Parathyroid adenoma (tissue), 2 donors: ENCODE measurements at regions not wholly inside any gene's neighbourhood (a gene's known extent, or its start where the extent isn't known, plus 50 kb on each side); places are given as distances from the start of the nearest gene placed in this dataset.

ENCODE experiments used
- H2AFZ ChIP-seq: fragments of 300-600 bp; sonication (generic); one replicate; pipeline ENCODE4 v1.7.0; 2017; ENCODE audit warnings: antibody characterized with exemption, mild to moderate bottlenecking
- H3K27ac ChIP-seq: fragments of 300-600 bp; sonication (generic); one replicate; pipeline ENCODE4 v1.7.0; 2017
- H3K27me3 ChIP-seq: fragments of 300-600 bp; sonication (generic); one replicate; pipeline ENCODE4 v1.7.0; 2017; ENCODE audit warnings: low read length; ENCODE audit not compliant: control insufficient read depth, insufficient read depth
- H3K36me3 ChIP-seq: fragments of 300-600 bp; sonication (generic); one replicate; pipeline ENCODE4 v1.7.0; 2017; ENCODE audit warnings: low read length; ENCODE audit not compliant: control insufficient read depth, insufficient read depth
- H3K4me1 ChIP-seq: fragments of 300-600 bp; sonication (generic); one replicate; pipeline ENCODE4 v1.7.0; 2017; ENCODE audit warnings: control low read depth
- H3K4me2 ChIP-seq: fragments of 300-600 bp; sonication (generic); one replicate; pipeline ENCODE4 v1.7.0; 2017; ENCODE audit warnings: low read length
- H3K4me3 ChIP-seq: fragments of 300-600 bp; sonication (generic); one replicate; pipeline ENCODE4 v1.7.0; 2017; ENCODE audit warnings: low read depth, low read length
- H3K79me2 ChIP-seq: fragments of 300-600 bp; sonication (generic); one replicate; pipeline ENCODE4 v1.7.0; 2017; ENCODE audit warnings: control low read depth
- H3K9ac ChIP-seq: fragments of 300-600 bp; sonication (generic); one replicate; pipeline ENCODE4 v1.7.0; 2017; ENCODE audit warnings: mild to moderate bottlenecking
- H3K9me3 ChIP-seq: fragments of 300-600 bp; sonication (generic); one replicate; pipeline ENCODE4 v1.7.0; 2017; ENCODE audit warnings: low read length; ENCODE audit not compliant: control insufficient read depth
- TF ChIP-seq, protein P1 (sequence below): fragments of 300-600 bp; sonication (generic); IDR thresholded peaks from one replicate; pipeline ENCODE4 v1.7.0; 2017; ENCODE audit warnings: antibody characterized with exemption, mild to moderate bottlenecking
- donor health status: primary hyperparathyroidism.

DNA sequence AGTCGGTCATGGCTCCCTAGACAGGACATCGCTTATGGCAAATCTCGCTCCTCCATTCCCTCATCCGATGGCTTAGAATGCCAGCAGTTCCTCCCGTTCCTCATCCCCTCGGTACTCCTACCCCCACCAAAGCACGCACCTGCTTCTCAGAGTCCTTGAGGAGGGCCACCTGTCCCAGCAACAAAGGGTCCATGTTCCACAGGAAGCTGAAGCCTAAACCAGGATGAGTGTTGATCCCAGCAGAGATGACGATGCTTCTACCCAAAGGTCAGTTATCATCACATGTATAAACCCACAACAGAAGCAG, 111.2 kb downstream of the THBS2 start:
- H3K4me2 ChIP-seq = no peak overlapping the region
- H3K79me2 ChIP-seq = no peaks in the 10 kb centered on the region
- no peaks in the 10 kb centered on the region for H3K4me1 ChIP-seq
- no peaks in the 10 kb centered on the region for H3K9me3 ChIP-seq
- H3K27ac ChIP-seq = no peak overlapping the region
- H3K27me3 ChIP-seq = no peaks in the 10 kb centered on the region
- H2AFZ ChIP-seq = no peak overlapping the region
- H3K4me3 ChIP-seq = no peak overlapping the region
- no peak overlapping the region for H3K9ac ChIP-seq
- no peaks in the 10 kb centered on the region for H3K36me3 ChIP-seq
- TF ChIP-seq, protein P1, sequence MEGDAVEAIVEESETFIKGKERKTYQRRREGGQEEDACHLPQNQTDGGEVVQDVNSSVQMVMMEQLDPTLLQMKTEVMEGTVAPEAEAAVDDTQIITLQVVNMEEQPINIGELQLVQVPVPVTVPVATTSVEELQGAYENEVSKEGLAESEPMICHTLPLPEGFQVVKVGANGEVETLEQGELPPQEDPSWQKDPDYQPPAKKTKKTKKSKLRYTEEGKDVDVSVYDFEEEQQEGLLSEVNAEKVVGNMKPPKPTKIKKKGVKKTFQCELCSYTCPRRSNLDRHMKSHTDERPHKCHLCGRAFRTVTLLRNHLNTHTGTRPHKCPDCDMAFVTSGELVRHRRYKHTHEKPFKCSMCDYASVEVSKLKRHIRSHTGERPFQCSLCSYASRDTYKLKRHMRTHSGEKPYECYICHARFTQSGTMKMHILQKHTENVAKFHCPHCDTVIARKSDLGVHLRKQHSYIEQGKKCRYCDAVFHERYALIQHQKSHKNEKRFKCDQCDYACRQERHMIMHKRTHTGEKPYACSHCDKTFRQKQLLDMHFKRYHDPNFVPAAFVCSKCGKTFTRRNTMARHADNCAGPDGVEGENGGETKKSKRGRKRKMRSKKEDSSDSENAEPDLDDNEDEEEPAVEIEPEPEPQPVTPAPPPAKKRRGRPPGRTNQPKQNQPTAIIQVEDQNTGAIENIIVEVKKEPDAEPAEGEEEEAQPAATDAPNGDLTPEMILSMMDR = no peak

DNA sequence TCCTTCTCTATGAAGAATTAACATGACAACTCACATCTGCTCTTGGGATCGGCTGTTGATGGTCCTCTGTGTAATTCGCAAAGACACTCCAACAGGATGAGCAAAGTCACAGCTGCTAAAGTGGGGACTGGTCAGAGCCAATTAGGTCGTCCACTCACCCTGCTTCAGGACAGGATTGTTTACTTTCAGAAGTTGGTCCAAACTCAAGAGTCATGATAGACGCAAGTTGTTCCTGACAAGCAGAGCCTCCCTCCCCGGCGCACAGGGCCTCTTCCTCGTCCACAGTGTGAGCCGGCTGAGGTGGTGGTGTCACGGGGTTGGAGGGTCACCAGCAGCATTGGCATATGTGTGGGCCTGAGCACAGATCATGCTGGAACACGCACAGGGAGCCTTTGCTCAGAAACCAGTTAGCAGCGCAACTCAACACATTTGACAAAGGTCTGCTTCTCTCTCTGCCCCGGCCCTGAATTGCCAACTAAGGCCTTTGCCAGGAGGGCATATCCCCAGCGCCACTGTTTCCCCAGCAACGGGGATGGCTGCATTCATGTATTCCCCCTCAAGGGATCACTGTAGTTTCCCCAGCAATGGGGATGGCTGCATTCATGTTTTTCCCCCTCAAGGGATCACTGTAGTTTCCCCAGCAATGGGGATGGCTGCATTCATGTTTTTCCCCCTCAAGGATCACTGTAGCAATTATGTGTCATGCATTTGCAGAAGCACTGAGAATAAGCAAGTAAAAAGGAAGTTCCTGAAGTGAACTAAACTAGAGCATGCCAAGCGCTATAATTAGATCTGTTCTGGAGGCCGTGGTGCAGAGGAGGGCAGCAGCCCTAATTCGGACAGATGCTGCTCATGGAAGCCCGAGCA, 111.7 kb downstream of the THBS2 start:
- no peak overlapping the region for H3K4me2 ChIP-seq
- no peaks in the 10 kb centered on the region for H3K79me2 ChIP-seq

DNA sequence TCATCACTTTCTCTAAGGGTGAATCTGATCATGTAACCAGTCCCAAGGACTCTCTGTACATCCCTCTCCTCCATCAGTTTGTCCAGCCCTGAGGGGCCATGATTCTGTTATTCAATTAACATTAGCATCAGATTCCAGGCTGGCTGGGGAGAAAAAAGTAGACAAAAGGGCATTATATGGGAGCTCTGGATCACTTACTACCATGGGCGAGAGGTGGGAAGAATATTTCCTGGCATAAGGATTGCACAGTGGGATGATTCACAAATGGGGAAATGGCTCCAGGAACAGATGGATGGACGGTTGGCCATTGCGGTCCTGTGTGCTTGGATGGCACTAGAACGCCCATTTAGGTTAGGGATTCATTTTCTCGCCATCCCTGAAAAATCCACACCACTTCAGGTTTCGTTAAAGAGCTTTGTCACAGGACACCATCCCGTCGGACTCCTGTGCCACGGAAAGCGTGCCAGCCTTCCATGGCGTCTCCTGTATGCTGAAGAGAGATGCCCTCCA, 112.6 kb downstream of the THBS2 start:
- Histone ChIP-seq H3K4me3 (no peak overlapping the region), H3K27me3 (no peaks in the 10 kb centered on the region), H3K36me3 (no peaks in the 10 kb centered on the region), H3K9ac (no peak overlapping the region), H3K79me2 (no peaks in the 10 kb centered on the region), H3K4me2 (no peak overlapping the region), H2AFZ (no peak overlapping the region), H3K4me1 (no peaks in the 10 kb centered on the region), H3K27ac (no peak overlapping the region), H3K9me3 (no peaks in the 10 kb centered on the region)
- TF ChIP-seq, protein P1 = no peak

More for the DNA sequence above, 111.7 kb downstream of the THBS2 start:
- TF ChIP-seq, protein P1 = no peak
- no peaks in the 10 kb centered on the region for H3K27me3 ChIP-seq
- H2AFZ ChIP-seq = no peak overlapping the region
- no peaks in the 10 kb centered on the region for H3K36me3 ChIP-seq
- no peak overlapping the region for H3K27ac ChIP-seq
- H3K9me3 ChIP-seq = no peaks in the 10 kb centered on the region
- H3K9ac ChIP-seq = no peak overlapping the region
- no peak overlapping the region for H3K4me3 ChIP-seq
- no peaks in the 10 kb centered on the region for H3K4me1 ChIP-seq

DNA sequence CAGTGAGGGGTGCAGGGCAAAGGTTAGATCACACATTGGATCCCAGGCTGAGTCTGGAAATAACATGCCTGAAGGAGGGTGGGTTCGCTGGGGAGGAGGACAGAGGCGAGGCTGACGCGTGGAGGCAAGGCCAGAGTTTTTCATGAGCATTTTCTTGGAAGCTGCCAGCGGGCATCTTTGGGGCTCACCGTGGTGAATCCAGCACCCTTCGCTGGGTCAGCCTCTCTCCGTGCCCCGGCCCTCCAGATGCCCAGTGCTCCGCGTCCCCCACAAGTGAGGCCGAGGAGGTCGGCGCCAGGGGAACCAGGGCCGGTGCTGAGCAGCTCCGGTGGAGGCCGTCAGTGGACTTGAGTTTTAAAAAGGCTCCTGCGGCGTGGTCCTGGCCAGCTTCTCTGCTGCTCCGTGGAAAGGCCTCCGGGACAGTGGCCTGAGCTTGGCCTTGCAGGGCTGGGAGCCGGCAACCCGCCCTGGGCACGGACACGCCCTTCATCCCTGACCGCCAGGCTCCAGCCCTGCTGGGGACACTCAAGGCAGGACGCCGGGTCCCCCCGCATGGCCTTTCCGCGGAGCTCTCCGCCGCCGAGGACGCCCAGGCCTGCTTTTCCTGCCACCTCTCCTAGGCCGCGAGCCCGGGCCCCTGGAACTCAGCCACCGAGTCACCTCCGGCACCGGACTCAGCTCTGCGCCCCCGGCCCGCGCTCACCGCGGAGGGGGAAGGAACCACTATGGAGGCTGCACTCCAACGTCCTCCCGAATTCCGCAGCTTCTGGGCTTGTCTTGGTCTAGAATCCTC, 114.3 kb downstream of the THBS2 start:
- H3K36me3 ChIP-seq = no peaks in the 10 kb centered on the region
- TF ChIP-seq, protein P1 = no peak
- no peak overlapping the region for H2AFZ ChIP-seq
- H3K27ac ChIP-seq = no peak overlapping the region
- no peaks in the 10 kb centered on the region for H3K79me2 ChIP-seq
- H3K4me2 ChIP-seq = no peak overlapping the region
- H3K9me3 ChIP-seq = no peaks in the 10 kb centered on the region
- no peak overlapping the region for H3K4me3 ChIP-seq
- H3K9ac ChIP-seq = no peak overlapping the region
- no peaks in the 10 kb centered on the region for H3K4me1 ChIP-seq
- no peaks in the 10 kb centered on the region for H3K27me3 ChIP-seq
